ENCODE measurements at regions not wholly inside any gene's neighbourhood (a gene's known extent, or its start where the extent isn't known, plus 50 kb on each side); places are given as distances from the start of the nearest gene placed in this dataset.
"Not testable (repeated sequence)": the region's sequence is repeated elsewhere in the genome, so short reads cannot be mapped to it uniquely, and the experiment has no call there.

- H3K27me3 ChIP-seq (ENCODE audit: insufficient read depth, low read length); H3K4me3 ChIP-seq (replicated peaks in 1 of 2; ENCODE audit: low read depth in 1 of 2, low read length in 2 of 2); BruUV-seq (replicated peaks); H3K9me3 ChIP-seq (ENCODE audit: control insufficient read depth in 1 of 2, insufficient read depth in 1 of 2, low read depth in 1 of 2, low read length in 2 of 2); H3K9ac ChIP-seq (ENCODE audit: low read length); H3K36me3 ChIP-seq (ENCODE audit: control insufficient read depth in 1 of 2, insufficient read depth in 2 of 2, low read length in 2 of 2); H2AFZ ChIP-seq (ENCODE audit: low read depth, low read length, poor library complexity, severe bottlenecking); H4K20me1 ChIP-seq (ENCODE audit: insufficient read depth); RAD21 ChIA-PET (ENCODE audit: low non-redundant PET in 1 of 2, low total read pairs in 2 of 2, uncharacterized antibody in 2 of 2, unreplicated experiment in 2 of 2); H3K9me2 ChIP-seq (ENCODE audit: insufficient read depth); H3K4me1 ChIP-seq (ENCODE audit: control insufficient read depth in 1 of 2, insufficient read depth in 2 of 2, low read length in 2 of 2); POLR2A ChIA-PET; H3K27ac ChIP-seq (ENCODE audit: low read depth, low read length); DNase-seq (ENCODE audit: low read depth, low spot score); ATAC-seq; H3K79me2 ChIP-seq (ENCODE audit: insufficient read depth, low read length): not testable (repeated sequence)
- H3K4me2 ChIP-seq (ENCODE audit: low read length): peak overlapping the region; percentile 41
- TF ChIP-seq SP1 (IDR thresholded peaks at IDR 0.05; ENCODE audit: low read depth): 0 out of 2 replicates have a peak, but pooled peaks have one; percentile 11
- intact Hi-C loops (cut with micrococcal nuclease): loop anchor here (2.0 kb wide), 1 partner anchor 162 kb away; no protein-coding TSS in a partner anchor
- CTCF ChIA-PET: interaction anchor here (0.6 to 2.2 kb wide), 3 partner anchors 102 to 141 kb away, joined by 3 to 15 read pairs (median 3); no protein-coding TSS in a partner anchor
Measured at GRCh38 chr4:9102471-9103147, 67.6 kb upstream of the FAM90A26 start.

- BruUV-seq (replicated peaks); intact Hi-C loops (cut with micrococcal nuclease); H2AFZ ChIP-seq (ENCODE audit: low read depth, low read length, poor library complexity, severe bottlenecking); H3K27me3 ChIP-seq (ENCODE audit: insufficient read depth, low read length); H4K20me1 ChIP-seq (ENCODE audit: insufficient read depth); ATAC-seq; H3K27ac ChIP-seq (ENCODE audit: low read depth, low read length); H3K36me3 ChIP-seq (ENCODE audit: control insufficient read depth in 1 of 2, insufficient read depth in 2 of 2, low read length in 2 of 2); POLR2A ChIA-PET; H3K9ac ChIP-seq (ENCODE audit: low read length); H3K4me2 ChIP-seq (ENCODE audit: low read length); H3K9me3 ChIP-seq (ENCODE audit: control insufficient read depth in 1 of 2, insufficient read depth in 1 of 2, low read depth in 1 of 2, low read length in 2 of 2); H3K4me3 ChIP-seq (replicated peaks in 1 of 2; ENCODE audit: low read depth in 1 of 2, low read length in 2 of 2); RAD21 ChIA-PET (ENCODE audit: low non-redundant PET in 1 of 2, low total read pairs in 2 of 2, uncharacterized antibody in 2 of 2, unreplicated experiment in 2 of 2); H3K79me2 ChIP-seq (ENCODE audit: insufficient read depth, low read length); H3K4me1 ChIP-seq (ENCODE audit: control insufficient read depth in 1 of 2, insufficient read depth in 2 of 2, low read length in 2 of 2); CTCF ChIA-PET; DNase-seq (ENCODE audit: low read depth, low spot score); H3K9me2 ChIP-seq (ENCODE audit: insufficient read depth): not testable (repeated sequence)
Measured at GRCh38 chr4:9096330-9096729, 73.9 kb upstream of the FAM90A26 start.

DNA sequence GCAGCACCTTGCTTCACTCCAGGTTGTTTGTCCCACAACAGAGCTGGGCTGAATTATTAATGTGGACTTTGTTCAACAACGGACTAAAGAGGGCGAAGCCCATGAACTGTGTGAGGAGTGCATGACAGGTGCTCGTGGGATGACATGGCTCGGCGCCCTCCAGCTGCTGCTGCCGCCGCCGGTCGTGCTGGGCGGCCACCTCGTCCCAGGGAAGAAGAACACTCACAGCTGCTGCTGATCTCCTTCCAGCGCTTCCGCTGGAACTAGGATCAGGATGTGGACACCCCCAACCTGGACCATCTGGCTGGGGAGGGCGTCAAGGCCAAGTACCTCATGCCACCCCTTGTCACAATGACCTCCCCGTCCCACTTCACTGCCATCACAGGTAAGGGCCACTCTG, 91.4 kb upstream of the FAM90A26 start:
- H4K20me1 ChIP-seq (ENCODE audit: insufficient read depth); DNase-seq (ENCODE audit: low read depth, low spot score); H3K27me3 ChIP-seq (ENCODE audit: insufficient read depth, low read length); BruUV-seq (replicated peaks); H3K36me3 ChIP-seq (ENCODE audit: control insufficient read depth in 1 of 2, insufficient read depth in 2 of 2, low read length in 2 of 2); H3K4me1 ChIP-seq (ENCODE audit: control insufficient read depth in 1 of 2, insufficient read depth in 2 of 2, low read length in 2 of 2); H3K9ac ChIP-seq (ENCODE audit: low read length); H3K4me2 ChIP-seq (ENCODE audit: low read length); intact Hi-C loops (cut with micrococcal nuclease); CTCF ChIA-PET; H3K27ac ChIP-seq (ENCODE audit: low read depth, low read length); H3K9me3 ChIP-seq (ENCODE audit: control insufficient read depth in 1 of 2, insufficient read depth in 1 of 2, low read depth in 1 of 2, low read length in 2 of 2); H3K79me2 ChIP-seq (ENCODE audit: insufficient read depth, low read length); ATAC-seq; POLR2A ChIA-PET; H2AFZ ChIP-seq (ENCODE audit: low read depth, low read length, poor library complexity, severe bottlenecking); RAD21 ChIA-PET (ENCODE audit: low non-redundant PET in 1 of 2, low total read pairs in 2 of 2, uncharacterized antibody in 2 of 2, unreplicated experiment in 2 of 2); H3K4me3 ChIP-seq (replicated peaks in 1 of 2; ENCODE audit: low read depth in 1 of 2, low read length in 2 of 2); H3K9me2 ChIP-seq (ENCODE audit: insufficient read depth): not testable (repeated sequence)

DNA sequence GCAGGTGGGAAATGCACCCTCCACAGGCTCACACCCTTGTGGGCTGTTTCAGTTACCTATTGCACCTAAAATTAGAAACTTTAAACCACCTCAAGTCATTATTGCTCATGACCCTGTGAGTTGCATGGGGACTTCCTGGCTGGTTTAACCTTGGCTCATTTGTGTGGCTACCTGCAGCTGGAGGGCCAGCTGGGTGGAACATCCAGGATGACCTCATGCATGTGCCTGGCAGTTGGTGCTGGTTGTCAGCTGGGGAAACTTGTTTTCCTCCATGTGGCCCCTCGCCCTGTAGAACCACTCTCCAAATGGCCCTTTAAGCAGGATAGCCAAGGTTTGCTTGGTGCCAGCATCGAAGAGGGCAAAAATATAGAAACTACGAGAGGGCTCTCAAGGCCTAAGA, 93.2 kb upstream of the FAM90A26 start:
- DNase-seq (ENCODE audit: low read depth, low spot score); H3K4me1 ChIP-seq (ENCODE audit: control insufficient read depth in 1 of 2, insufficient read depth in 2 of 2, low read length in 2 of 2); intact Hi-C loops (cut with micrococcal nuclease); CTCF ChIA-PET; H3K79me2 ChIP-seq (ENCODE audit: insufficient read depth, low read length); H2AFZ ChIP-seq (ENCODE audit: low read depth, low read length, poor library complexity, severe bottlenecking); H3K27me3 ChIP-seq (ENCODE audit: insufficient read depth, low read length); H4K20me1 ChIP-seq (ENCODE audit: insufficient read depth); ATAC-seq; H3K9ac ChIP-seq (ENCODE audit: low read length); POLR2A ChIA-PET; H3K4me2 ChIP-seq (ENCODE audit: low read length); H3K36me3 ChIP-seq (ENCODE audit: control insufficient read depth in 1 of 2, insufficient read depth in 2 of 2, low read length in 2 of 2); RAD21 ChIA-PET (ENCODE audit: low non-redundant PET in 1 of 2, low total read pairs in 2 of 2, uncharacterized antibody in 2 of 2, unreplicated experiment in 2 of 2); H3K27ac ChIP-seq (ENCODE audit: low read depth, low read length); H3K9me3 ChIP-seq (ENCODE audit: control insufficient read depth in 1 of 2, insufficient read depth in 1 of 2, low read depth in 1 of 2, low read length in 2 of 2); H3K9me2 ChIP-seq (ENCODE audit: insufficient read depth); H3K4me3 ChIP-seq (replicated peaks in 1 of 2; ENCODE audit: low read depth in 1 of 2, low read length in 2 of 2); BruUV-seq (replicated peaks): not testable (repeated sequence)

Measured in HCT116 (cell line).